Sigmoid colon (tissue), 6 donors: ENCODE measurements at regions not wholly inside any gene's neighbourhood (a gene's known extent, or its start where the extent isn't known, plus 50 kb on each side); places are given as distances from the start of the nearest gene placed in this dataset.

ENCODE experiments used
- DNase-seq: peaks from one replicate; pipeline ENCODE4 v3.0.0-alpha.2; 2019
- H3K27ac ChIP-seq, 4 donors: fragments of 200-600 bp; sonication (generic); one replicate each; pipeline ENCODE4 v1.5.1; 2016 to 2019; ENCODE audit warnings: mild to moderate bottlenecking in 1 of 4
- H3K27me3 ChIP-seq, 3 donors: fragments of 200-600 bp; sonication (generic); one replicate each; pipeline ENCODE4 v1.5.1; 2019; ENCODE audit warnings: mild to moderate bottlenecking in 1 of 3
- H3K36me3 ChIP-seq, 4 donors: fragments of 200-600 bp; sonication (generic); one replicate each; pipeline ENCODE4 v1.5.1; 2016 to 2019
- H3K4me1 ChIP-seq, 4 donors: fragments of 200-600 bp; sonication (generic); one replicate each; pipeline ENCODE4 v1.5.1; 2017 to 2019
- H3K4me3 ChIP-seq, 4 donors: fragments of 200-600 bp; sonication (generic); one replicate each; pipeline ENCODE4 v1.5.1; 2017 to 2019; ENCODE audit warnings: mild to moderate bottlenecking in 2 of 4, moderate library complexity in 1 of 4
- H3K9me3 ChIP-seq, 4 donors: fragments of 200-600 bp in 3 of 4; sonication (generic) in 3 of 4; one replicate each; pipeline versions ENCODE4 v1.5.1 to v1.6.1; 2013 to 2019
- CTCF ChIP-seq, 4 experiments: fragments of 450-650 bp in 3 of 4; fragments of 200-600 bp in 1 of 4; IDR thresholded peaks; one replicate each; pipeline ENCODE4 v1.5.1; 2016 to 2019; ENCODE audit warnings: antibody characterized with exemption in 4 of 4, mild to moderate bottlenecking in 3 of 4, moderate library complexity in 2 of 4
- EP300 ChIP-seq, 4 donors: sonication (generic); formaldehyde crosslinking; IDR thresholded peaks; one replicate each; pipeline ENCODE4 v1.6.1; 2017; ENCODE audit warnings: antibody characterized with exemption in 4 of 4
- POLR2A ChIP-seq, 2 donors: fragments of 450-650 bp; IDR thresholded peaks; one replicate each; pipeline ENCODE4 v1.6.1; 2016; ENCODE audit warnings: antibody characterized with exemption in 2 of 2, mild to moderate bottlenecking in 2 of 2, moderate library complexity in 2 of 2
- POLR2AphosphoS5 ChIP-seq, 4 donors: sonication (generic); formaldehyde crosslinking; IDR thresholded peaks; one replicate each; pipeline ENCODE4 v1.6.1; 2017; ENCODE audit warnings: antibody characterized with exemption in 4 of 4
- WGBS, 2 donors: extraction: QIAGEN DNeasy Blood & Tissue Kit; methylation state at CpG; one replicate each; pipeline ENCODE4 v1.1.7; 2013; 5-methylcytosine and 5-hydroxymethylcytosine counted together
- intact Hi-C: fragments of 100-400 bp; cut with DNase I; formaldehyde crosslinking; loops from one replicate; pipeline ENCODE4 v1.15.1; 2023
- donor health status: healthy with polysubstance abuse.
- donor health status: healthy.

DNA sequence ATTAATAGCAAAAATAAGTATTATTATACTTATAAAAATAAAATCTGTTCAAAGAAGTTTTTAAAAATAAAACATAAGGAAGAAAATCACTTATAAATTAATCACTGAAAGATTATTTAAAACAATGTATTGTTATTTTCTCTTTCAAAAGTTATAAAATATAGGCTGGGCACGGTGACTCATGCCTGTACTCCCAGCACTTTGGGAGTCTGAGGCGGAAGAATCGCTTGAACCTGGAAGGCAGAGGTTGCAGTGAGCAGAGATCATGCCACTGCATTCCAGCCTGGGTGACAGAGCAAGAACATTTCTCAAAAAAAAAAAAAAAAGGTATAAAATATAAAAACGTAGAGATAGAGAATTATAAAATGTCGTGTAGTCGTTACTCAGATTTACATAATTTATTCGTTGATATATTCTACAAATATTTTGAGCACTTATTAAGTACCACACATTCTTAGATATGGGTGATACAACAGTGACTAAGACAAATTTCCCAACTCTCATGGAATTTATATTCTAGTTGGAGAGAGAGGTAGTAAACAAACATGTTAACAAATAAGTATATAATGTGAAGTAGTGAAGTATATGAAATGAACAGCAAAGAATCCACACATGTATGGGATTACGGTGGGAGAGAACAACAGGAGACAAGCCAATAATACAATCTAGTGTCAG is 1030.0 kb downstream of the SORCS1 start:
- H3K36me3 ChIP-seq: no peaks in the 10 kb centered on the region
- H3K27ac ChIP-seq: no peak overlapping the region
- no peaks in the 10 kb centered on the region for H3K27me3 ChIP-seq
- WGBS, 2 donors: 66 to 83% methylated on average over 8 of the region's 8 CpGs
- no peaks in the 10 kb centered on the region for H3K4me1 ChIP-seq
- H3K9me3 ChIP-seq: no peaks in the 10 kb centered on the region
- intact Hi-C loops: no loop called here
- no peak for DNase-seq
- no peak overlapping the region for H3K4me3 ChIP-seq
- TF ChIP-seq EP300 (IDR thresholded peaks at IDR 0.05) (no peak), POLR2AphosphoS5 (IDR thresholded peaks at IDR 0.05) (no peak), POLR2A (IDR thresholded peaks at IDR 0.05) (no peak), CTCF (IDR thresholded peaks at IDR 0.05) (no peak)

- Histone ChIP-seq H3K27ac (no peak overlapping the region), H3K27me3 (no peaks in the 10 kb centered on the region), H3K9me3 (no peaks in the 10 kb centered on the region), H3K4me3 (no peak overlapping the region), H3K4me1 (no peaks in the 10 kb centered on the region), H3K36me3 (no peaks in the 10 kb centered on the region)
- DNase-seq: no peak
- intact Hi-C loops: no loop called here
- no peak for TF ChIP-seq EP300 (IDR thresholded peaks at IDR 0.05)
- no peak for TF ChIP-seq CTCF (IDR thresholded peaks at IDR 0.05)
- no peak for TF ChIP-seq POLR2A (IDR thresholded peaks at IDR 0.05)
- no peak for TF ChIP-seq POLR2AphosphoS5 (IDR thresholded peaks at IDR 0.05)
- 45 to 73% methylated on average over 2 of the region's 2 CpGs for WGBS, 2 donors
Observed at GRCh38 chr10:106133451-106133850, 1031.1 kb downstream of the SORCS1 start.

GRCh38 chr10:106132956-106133355 is 1031.5 kb downstream of the SORCS1 start:
- Histone ChIP-seq H3K4me3 (no peak overlapping the region), H3K4me1 (no peaks in the 10 kb centered on the region), H3K27me3 (no peaks in the 10 kb centered on the region), H3K27ac (no peak overlapping the region), H3K36me3 (no peaks in the 10 kb centered on the region), H3K9me3 (no peaks in the 10 kb centered on the region)
- intact Hi-C loops: no loop called here
- no peak for TF ChIP-seq POLR2A (IDR thresholded peaks at IDR 0.05)
- TF ChIP-seq CTCF (IDR thresholded peaks at IDR 0.05): no peak
- TF ChIP-seq POLR2AphosphoS5 (IDR thresholded peaks at IDR 0.05): no peak
- no peak for TF ChIP-seq EP300 (IDR thresholded peaks at IDR 0.05)
- WGBS, 2 donors: 64 to 75% methylated on average over 3 of the region's 3 CpGs
- no peak for DNase-seq

- no peaks in the 10 kb centered on the region for H3K9me3 ChIP-seq
- intact Hi-C loops: no loop called here
- no peaks in the 10 kb centered on the region for H3K36me3 ChIP-seq
- H3K27me3 ChIP-seq: no peaks in the 10 kb centered on the region
- no peak overlapping the region for H3K4me3 ChIP-seq
- no peaks in the 10 kb centered on the region for H3K4me1 ChIP-seq
- DNase-seq: no peak
- 92 to 95% methylated on average over 8 of the region's 8 CpGs for WGBS, 2 donors
- TF ChIP-seq CTCF (IDR thresholded peaks at IDR 0.05): no peak
- TF ChIP-seq POLR2AphosphoS5 (IDR thresholded peaks at IDR 0.05): no peak
- no peak for TF ChIP-seq EP300 (IDR thresholded peaks at IDR 0.05)
- no peak for TF ChIP-seq POLR2A (IDR thresholded peaks at IDR 0.05)
- H3K27ac ChIP-seq: no peak overlapping the region
Observed at GRCh38 chr10:106114656-106115186, 1049.8 kb downstream of the SORCS1 start.

GRCh38 chr10:106111246-106111645 is 1053.3 kb downstream of the SORCS1 start:
- H3K9me3 ChIP-seq: no peaks in the 10 kb centered on the region
- DNase-seq: no peak
- TF ChIP-seq POLR2AphosphoS5 (IDR thresholded peaks at IDR 0.05) (no peak), POLR2A (IDR thresholded peaks at IDR 0.05) (no peak), EP300 (IDR thresholded peaks at IDR 0.05) (no peak), CTCF (IDR thresholded peaks at IDR 0.05) (no peak)
- no peaks in the 10 kb centered on the region for H3K27me3 ChIP-seq
- no peaks in the 10 kb centered on the region for H3K36me3 ChIP-seq
- no peak overlapping the region for H3K4me3 ChIP-seq
- WGBS, 2 donors: 4 to 43% methylated on average over 1 of the region's 1 CpG
- no peak overlapping the region for H3K27ac ChIP-seq
- no peaks in the 10 kb centered on the region for H3K4me1 ChIP-seq
- intact Hi-C loops: no loop called here
